WTC11 (cell line): ENCODE measurements at regions not wholly inside any gene's neighbourhood (a gene's known extent, or its start where the extent isn't known, plus 50 kb on each side); places are given as distances from the start of the nearest gene placed in this dataset.

Experiments used
- ATAC-seq: fragments of 200-7000 bp; cut with Tn5 transposase; 2 replicates; pipeline ENCODE4 v1.10.0; 2021; ENCODE audit warnings: mild to moderate bottlenecking, moderate library complexity
- CTCF ChIA-PET: fragments of 300-600 bp; sonication (Branson Sonifier 250); formaldehyde crosslinking; loops from one replicate; lab custom pipeline; 2021; ENCODE audit warnings: antibody characterized with exemption; lab: Charles Lee
- POLR2A ChIA-PET: fragments of 350-600 bp; sonication (Branson Sonifier 250); formaldehyde crosslinking; loops from one replicate; lab custom pipeline; 2021; ENCODE audit warnings: antibody characterized with exemption; lab: Charles Lee
- DNase-seq: peaks from one replicate; pipeline ENCODE4 v3.0.0; 2021; ENCODE audit warnings: low spot score
- H3K27ac Mint-ChIP-seq: 2 replicates; pipeline ENCODE4 v1.8.0; 2021; ENCODE audit warnings: mixed read lengths
- H3K27me3 Mint-ChIP-seq: 2 replicates; pipeline ENCODE4 v1.8.0; 2021; ENCODE audit warnings: low read depth, mild to moderate bottlenecking, moderate library complexity, mixed read lengths
- H3K36me3 Mint-ChIP-seq: 2 replicates; pipeline ENCODE4 v1.8.0; 2021; ENCODE audit warnings: mixed read lengths
- H3K4me1 Mint-ChIP-seq: 2 replicates; pipeline ENCODE4 v1.8.0; 2022; ENCODE audit warnings: mixed read lengths
- H3K4me3 Mint-ChIP-seq: 2 replicates; pipeline ENCODE4 v1.8.0; 2021; ENCODE audit warnings: mild to moderate bottlenecking, moderate library complexity, mixed read lengths
- H3K9me3 Mint-ChIP-seq: 2 replicates; pipeline ENCODE4 v1.8.0; 2021; ENCODE audit warnings: mixed read lengths
- ATF1 ChIP-seq: sonication (generic); formaldehyde crosslinking; IDR thresholded peaks from 2 replicates; pipeline ENCODE4 v1.8.1; 2023; ENCODE audit warnings: mild to moderate bottlenecking, moderate library complexity, missing genetic modification reagents
- ETV6 ChIP-seq: sonication (generic); formaldehyde crosslinking; IDR thresholded peaks from 2 replicates; pipeline ENCODE4 v1.8.1; 2022; ENCODE audit warnings: mild to moderate bottlenecking, missing genetic modification reagents
- GRHL2 ChIP-seq: fragments of 250-450 bp; sonication (Bioruptor Pico); IDR thresholded peaks from 2 replicates; pipeline ENCODE4 v1.8.0; 2022; ENCODE audit warnings: mild to moderate bottlenecking, moderate library complexity; ENCODE audit not compliant: insufficient replicate concordance, severe bottlenecking
- IRF1 ChIP-seq: sonication (generic); formaldehyde crosslinking; IDR thresholded peaks from 2 replicates; pipeline ENCODE4 v1.8.0; 2023; ENCODE audit warnings: missing genetic modification reagents
- NR2C2 ChIP-seq: sonication (generic); formaldehyde crosslinking; IDR thresholded peaks from 2 replicates; pipeline ENCODE4 v1.8.0; 2022; ENCODE audit warnings: mild to moderate bottlenecking, missing genetic modification reagents
- PREB ChIP-seq: sonication (generic); formaldehyde crosslinking; IDR thresholded peaks from 2 replicates; pipeline ENCODE4 v1.8.1; 2022; ENCODE audit warnings: mild to moderate bottlenecking, missing genetic modification reagents, moderate library complexity, borderline replicate concordance
- STAT6 ChIP-seq: sonication (generic); formaldehyde crosslinking; conservative IDR thresholded peaks from 2 replicates; pipeline ENCODE4 v1.8.1; 2023; ENCODE audit warnings: mild to moderate bottlenecking, low read depth, missing genetic modification reagents, moderate library complexity
- ZNF281 ChIP-seq: sonication (generic); formaldehyde crosslinking; IDR thresholded peaks from 2 replicates; pipeline ENCODE4 v1.8.0; 2023; ENCODE audit warnings: mild to moderate bottlenecking, missing genetic modification reagents
- ZNF317 ChIP-seq: sonication (generic); formaldehyde crosslinking; IDR thresholded peaks from 2 replicates; pipeline ENCODE4 v1.8.1; 2023; ENCODE audit warnings: low read depth, mild to moderate bottlenecking, moderate library complexity, missing genetic modification reagents, borderline replicate concordance
- ZNF416 ChIP-seq: fragments of 250-450 bp; sonication (Bioruptor Pico); IDR thresholded peaks from 2 replicates; pipeline ENCODE4 v1.9.0; 2021; ENCODE audit warnings: mild to moderate bottlenecking, inconsistent platforms
- ZNF512 ChIP-seq: sonication (generic); formaldehyde crosslinking; IDR thresholded peaks from 2 replicates; pipeline ENCODE4 v1.8.1; 2022; ENCODE audit warnings: missing genetic modification reagents, borderline replicate concordance
- ZNF532 ChIP-seq: fragments of 250-450 bp; sonication (Bioruptor Pico); IDR thresholded peaks from 2 replicates; pipeline ENCODE4 v1.9.0; 2021; ENCODE audit warnings: mild to moderate bottlenecking, borderline replicate concordance
- ZSCAN18 ChIP-seq: fragments of 250-450 bp; sonication (Bioruptor Pico); IDR thresholded peaks from 2 replicates; pipeline ENCODE4 v2.1.2; 2022; ENCODE audit warnings: mild to moderate bottlenecking, moderate library complexity

- TF ChIP-seq ZNF317 (CRISPR knock-in tag) (no peak), ZNF416 (CRISPR knock-in tag) (no peak), ZNF281 (CRISPR knock-in tag) (no peak), ZNF532 (CRISPR knock-in tag) (no peak), ATF1 (CRISPR knock-in tag) (no peak), PREB (no peak), ZSCAN18 (no peak), GRHL2 (CRISPR knock-in tag) (no peak), ETV6 (no peak), ZNF512 (CRISPR knock-in tag) (no peak), NR2C2 (CRISPR knock-in tag) (no peak), STAT6 (no peak), IRF1 (no peak)
- TF ChIP-seq, all 79 proteins: peak for 0
- DNase-seq: no peak
- Mint-ChIP-seq H3K27ac (no peak overlapping the region), H3K36me3 (no peaks in the 10 kb centered on the region), H3K9me3 (no peaks in the 10 kb centered on the region), H3K4me1 (peaks cover 34% of the 10 kb centered on the region), H3K4me3 (no peak overlapping the region), H3K27me3 (peaks cover 22% of the 10 kb centered on the region)
- ChIA-PET POLR2A (no interaction called here), CTCF (no interaction called here)
- ATAC-seq: no peak
Observed at GRCh38 chr12:114750917-114751316, 66.9 kb upstream of the TBX3 start.
